K562 (cell line): ENCODE measurements at regions not wholly inside any gene's neighbourhood (a gene's known extent, or its start where the extent isn't known, plus 50 kb on each side); places are given as distances from the start of the nearest gene placed in this dataset.

Experiments used
- ATF3 ChIP-seq, 2 experiments: fragments of 450-650 bp in 1 of 2; sonication (generic) in 1 of 2; formaldehyde crosslinking in 1 of 2; IDR thresholded peaks in 1 of 2; conservative IDR thresholded peaks in 1 of 2; 2 replicates each; pipeline versions ENCODE4 v1.6.1 to v1.8.1; 2016 to 2023; ENCODE audit warnings: mild to moderate bottlenecking in 2 of 2, moderate library complexity in 2 of 2, inconsistent platforms in 1 of 2, missing genetic modification reagents in 1 of 2
- ETS1 ChIP-seq: conservative IDR thresholded peaks from 2 replicates; pipeline ENCODE4 v1.6.1; 2011; ENCODE audit warnings: low read depth, mild to moderate bottlenecking, low read length; ENCODE audit not compliant: control insufficient read depth
- FOXJ3 ChIP-seq: sonication (generic); formaldehyde crosslinking; IDR thresholded peaks from 2 replicates; pipeline ENCODE4 v1.4.0; 2020; ENCODE audit warnings: mild to moderate bottlenecking, missing genetic modification reagents
- MYC ChIP-seq, 2 experiments: fragments of 250-450 bp in 1 of 2; sonication (Bioruptor Pico) in 1 of 2; IDR thresholded peaks; 2 replicates each; pipeline versions ENCODE4 v1.5.1 to v1.6.1; 2012 to 2021; ENCODE audit warnings: low read depth in 2 of 2, borderline replicate concordance in 1 of 2, improper control_type of control experiment in 1 of 2, low read length in 1 of 2, mild to moderate bottlenecking in 1 of 2, moderate library complexity in 1 of 2
- POLR2AphosphoS5 ChIP-seq: IDR thresholded peaks from 2 replicates; pipeline ENCODE4 v1.6.1; 2011; ENCODE audit warnings: mild to moderate bottlenecking, low read depth, low read length, moderate library complexity; ENCODE audit not compliant: control insufficient read depth, insufficient read depth
- YY1 ChIP-seq, 3 experiments: IDR thresholded peaks; 2 replicates each; pipeline ENCODE4 v1.6.1; 2011; ENCODE audit warnings: low read length in 2 of 3, mild to moderate bottlenecking in 2 of 3, moderate library complexity in 2 of 3, borderline replicate concordance in 1 of 3, control low read depth in 1 of 3, low read depth in 1 of 3; ENCODE audit not compliant: insufficient read depth in 3 of 3, insufficient replicate concordance in 2 of 3, control insufficient read depth in 1 of 3, insufficient read length in 1 of 3; ENCODE audit errors: extremely low read depth in 1 of 3
- ZNF263 ChIP-seq: sonication (generic); formaldehyde crosslinking; IDR thresholded peaks from 2 replicates; pipeline ENCODE4 v1.8.0; 2022; ENCODE audit warnings: mild to moderate bottlenecking, missing genetic modification reagents, borderline replicate concordance

GRCh38 chr11:23573429-23573828 lies 713.2 kb upstream of the CCDC179 start:
- TF ChIP-seq POLR2AphosphoS5 = no peak
- no peak for TF ChIP-seq ATF3 (IDR thresholded peaks at IDR 0.05)
- no peak for TF ChIP-seq ATF3 (CRISPR knock-in tag; conservative IDR thresholded peaks at IDR 0.05)
- no peak for TF ChIP-seq ZNF263 (CRISPR knock-in tag)
- no peak for TF ChIP-seq MYC (IDR thresholded peaks at IDR 0.05; ENCODE audit: low read depth, low read length)
- TF ChIP-seq MYC (CRISPR knock-in tag; IDR thresholded peaks at IDR 0.05; ENCODE audit: borderline replicate concordance, low read depth) = no peak
- no peak for TF ChIP-seq ETS1
- TF ChIP-seq FOXJ3 (CRISPR knock-in tag) = no peak
- TF ChIP-seq YY1 (IDR thresholded peaks at IDR 0.05; ENCODE audit: borderline replicate concordance in 1 of 3, control insufficient read depth in 1 of 3, extremely low read depth in 1 of 3, insufficient read depth in 3 of 3, insufficient read length in 1 of 3, insufficient replicate concordance in 2 of 3, low read depth in 1 of 3, low read length in 2 of 3) = no peak
